Naive thymus-derived CD8-positive, alpha-beta T cell (primary cell): ENCODE measurements at regions not wholly inside any gene's neighbourhood (a gene's known extent, or its start where the extent isn't known, plus 50 kb on each side); places are given as distances from the start of the nearest gene placed in this dataset.

Experiments
- ATAC-seq, 2 donors: fragments of 150-1000 bp; cut with Tn5 transposase in 1 of 2; sonication (Bioruptor Pico), chemical (Tn5 transposase) in 1 of 2; 1 replicate in 1 of 2; 2 replicates in 1 of 2; pipeline ENCODE4 v1.10.0; 2021; ENCODE audit warnings: mild to moderate bottlenecking in 2 of 2, moderate library complexity in 2 of 2
- POLR2A ChIA-PET: fragments of 350-600 bp; sonication (Branson Sonifier 250); formaldehyde crosslinking; loops from one replicate; lab custom pipeline; 2021; ENCODE audit warnings: antibody characterized with exemption; lab: Charles Lee
- DNase-seq, 10 donors: peaks; one replicate each; pipeline versions ENCODE4 v3.0.0 to v3.0.0-alpha.2; 2020 to 2022
- H3K27ac Mint-ChIP-seq, 10 donors: one replicate each; pipeline ENCODE4 v1.8.0; 2020 to 2022; ENCODE audit warnings: mild to moderate bottlenecking in 10 of 10, mixed read lengths in 10 of 10, moderate library complexity in 4 of 10, inconsistent platforms in 1 of 10
- H3K27me3 Mint-ChIP-seq, 5 donors: one replicate each; pipeline ENCODE4 v1.8.0; 2021 to 2022; ENCODE audit warnings: mixed read lengths in 5 of 5
- H3K36me3 Mint-ChIP-seq, 3 donors: one replicate each; pipeline ENCODE4 v1.8.0; 2020 to 2022; ENCODE audit warnings: mixed read lengths in 3 of 3, mild to moderate bottlenecking in 2 of 3, inconsistent platforms in 1 of 3
- H3K4me1 Mint-ChIP-seq, 4 donors: one replicate each; pipeline ENCODE4 v1.8.0; 2021 to 2022; ENCODE audit warnings: mixed read lengths in 4 of 4
- H3K4me3 Mint-ChIP-seq, 10 donors: one replicate each; pipeline ENCODE4 v1.8.0; 2020 to 2022; ENCODE audit warnings: mild to moderate bottlenecking in 10 of 10, mixed read lengths in 10 of 10, moderate library complexity in 6 of 10, inconsistent platforms in 1 of 10
- H3K9me3 Mint-ChIP-seq, 9 donors: one replicate each; pipeline ENCODE4 v1.8.0; 2020 to 2022; ENCODE audit warnings: mixed read lengths in 9 of 9, mild to moderate bottlenecking in 3 of 9, inconsistent platforms in 1 of 9, moderate library complexity in 1 of 9

DNA sequence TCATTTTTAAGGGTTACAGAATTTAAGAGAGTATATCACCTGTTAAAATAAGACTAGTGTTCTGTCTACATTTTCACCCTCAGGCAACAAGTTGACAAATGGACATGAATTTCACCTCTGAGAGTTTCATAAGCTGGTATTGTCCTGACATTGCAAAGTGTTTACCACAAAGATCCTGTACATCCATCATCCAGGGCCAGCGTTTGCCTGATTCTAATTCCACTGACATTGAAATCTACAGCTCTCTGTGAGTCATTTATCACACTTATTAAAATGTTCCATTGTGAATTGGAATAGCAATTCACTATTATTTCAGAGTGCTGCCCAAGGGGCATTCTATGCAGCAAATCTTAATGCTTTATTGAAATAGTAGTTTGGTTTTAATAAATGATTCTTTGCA lies 1499.4 kb upstream of the PCDH7 start:
- no peak for ATAC-seq
- POLR2A ChIA-PET = no interaction called here
- H3K27me3 Mint-ChIP-seq = no peaks in the 10 kb centered on the region
- H3K36me3 Mint-ChIP-seq = no peaks in the 10 kb centered on the region
- peaks cover 0 to 14% (median 3%) of the 10 kb centered on the region in 9 donors for H3K9me3 Mint-ChIP-seq
- H3K27ac Mint-ChIP-seq = no peak overlapping the region
- no peak overlapping the region for H3K4me3 Mint-ChIP-seq
- DNase-seq = no peak
- no peaks in the 10 kb centered on the region for H3K4me1 Mint-ChIP-seq

DNA sequence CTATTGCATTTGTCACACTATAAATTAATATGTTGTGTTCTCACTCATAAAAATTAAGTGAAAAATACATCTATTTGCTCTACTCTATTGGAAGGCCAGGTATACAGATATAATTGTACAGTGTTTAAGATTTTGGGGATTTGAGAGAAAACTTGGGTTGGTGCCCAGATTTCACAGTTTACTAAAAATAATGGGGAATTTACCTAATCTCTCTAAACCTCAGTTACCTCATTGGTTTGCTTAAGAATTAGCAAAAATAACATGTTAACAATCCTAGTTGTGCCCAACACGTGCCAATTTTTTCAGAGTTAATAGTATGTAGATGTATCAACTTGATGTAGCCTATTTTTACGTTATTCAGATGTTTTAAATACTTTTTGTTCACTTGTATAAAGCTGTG lies 1495.3 kb upstream of the PCDH7 start:
- no peak for ATAC-seq
- H3K27me3 Mint-ChIP-seq = no peaks in the 10 kb centered on the region
- POLR2A ChIA-PET = no interaction called here
- DNase-seq = no peak
- peaks cover 0 to 17% (median 5%) of the 10 kb centered on the region in 9 donors for H3K9me3 Mint-ChIP-seq
- no peak overlapping the region for H3K4me3 Mint-ChIP-seq
- no peaks in the 10 kb centered on the region for H3K36me3 Mint-ChIP-seq
- H3K27ac Mint-ChIP-seq = no peak overlapping the region
- H3K4me1 Mint-ChIP-seq = no peaks in the 10 kb centered on the region

DNA sequence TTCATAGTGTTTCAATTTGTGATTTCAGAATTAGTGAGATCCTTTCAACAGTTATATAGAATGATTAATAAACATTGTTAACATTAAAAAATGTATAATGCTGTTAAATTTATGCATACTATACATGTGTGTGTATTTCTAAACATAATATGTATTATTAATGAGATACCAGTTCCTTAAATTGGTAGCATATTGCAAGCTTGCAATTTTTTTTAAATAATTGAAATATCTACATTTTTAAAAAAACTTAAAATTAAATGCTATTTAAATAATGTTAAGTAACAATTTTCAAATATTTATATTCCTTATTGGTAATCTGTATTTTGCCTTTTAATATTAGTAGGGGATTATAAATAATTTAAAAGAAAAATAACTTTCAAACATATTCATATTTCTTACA lies 1479.5 kb upstream of the PCDH7 start:
- Mint-ChIP-seq H3K4me3 (no peak overlapping the region), H3K36me3 (no peaks in the 10 kb centered on the region), H3K9me3 (peaks cover 2 to 18% (median 10%) of the 10 kb centered on the region in 9 donors), H3K27me3 (no peaks in the 10 kb centered on the region), H3K4me1 (no peaks in the 10 kb centered on the region), H3K27ac (no peak overlapping the region)
- no peak for DNase-seq
- no peak for ATAC-seq
- POLR2A ChIA-PET = no interaction called here

DNA sequence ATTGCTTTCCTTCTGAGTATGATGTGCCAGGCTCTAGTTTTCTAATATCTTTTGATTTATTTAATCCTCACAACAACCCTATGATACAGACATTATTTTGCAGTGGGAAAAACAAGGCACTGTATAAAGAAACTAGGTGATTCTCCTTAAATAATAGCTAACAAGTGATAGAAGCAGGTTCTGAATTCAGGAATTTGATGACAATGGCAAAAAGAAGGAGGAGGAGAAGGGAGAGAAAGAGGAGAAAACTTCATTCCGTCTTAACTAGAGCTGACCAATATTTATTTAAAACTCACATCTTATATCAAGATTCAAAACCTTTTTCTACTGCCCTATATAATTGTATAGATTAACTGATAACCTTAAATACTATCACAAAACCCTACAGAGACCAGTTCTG lies 1477.1 kb upstream of the PCDH7 start:
- Mint-ChIP-seq H3K27ac (no peak overlapping the region), H3K4me3 (no peak overlapping the region), H3K36me3 (no peaks in the 10 kb centered on the region), H3K27me3 (no peaks in the 10 kb centered on the region), H3K9me3 (peaks cover 0 to 15% (median 4%) of the 10 kb centered on the region in 9 donors), H3K4me1 (no peaks in the 10 kb centered on the region)
- ATAC-seq (no peak), DNase-seq (no peak)
- POLR2A ChIA-PET = no interaction called here

DNA sequence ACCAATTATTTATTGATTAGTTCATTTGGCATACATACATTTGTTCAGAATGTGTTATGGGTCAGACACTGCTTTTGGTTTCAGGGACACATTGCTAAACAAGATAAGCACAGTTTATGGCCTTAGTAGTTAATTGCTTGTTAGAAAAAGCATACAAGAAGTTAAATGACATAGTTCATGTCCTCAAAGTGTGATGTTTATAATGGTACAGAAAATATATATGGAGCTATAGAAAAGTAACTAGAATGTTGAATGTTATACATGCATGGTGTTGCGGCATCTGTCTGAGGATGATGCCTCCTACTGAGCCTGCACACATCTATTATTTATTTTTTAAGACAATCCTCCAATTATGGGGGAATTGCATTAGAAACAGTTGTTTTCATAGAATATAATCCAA lies 1476.3 kb upstream of the PCDH7 start:
- ATAC-seq (no peak), DNase-seq (no peak)
- Mint-ChIP-seq H3K27me3 (no peaks in the 10 kb centered on the region), H3K36me3 (no peaks in the 10 kb centered on the region), H3K9me3 (peaks cover 0 to 15% (median 4%) of the 10 kb centered on the region in 9 donors), H3K4me3 (no peak overlapping the region), H3K4me1 (no peaks in the 10 kb centered on the region), H3K27ac (no peak overlapping the region)
- POLR2A ChIA-PET = no interaction called here

DNA sequence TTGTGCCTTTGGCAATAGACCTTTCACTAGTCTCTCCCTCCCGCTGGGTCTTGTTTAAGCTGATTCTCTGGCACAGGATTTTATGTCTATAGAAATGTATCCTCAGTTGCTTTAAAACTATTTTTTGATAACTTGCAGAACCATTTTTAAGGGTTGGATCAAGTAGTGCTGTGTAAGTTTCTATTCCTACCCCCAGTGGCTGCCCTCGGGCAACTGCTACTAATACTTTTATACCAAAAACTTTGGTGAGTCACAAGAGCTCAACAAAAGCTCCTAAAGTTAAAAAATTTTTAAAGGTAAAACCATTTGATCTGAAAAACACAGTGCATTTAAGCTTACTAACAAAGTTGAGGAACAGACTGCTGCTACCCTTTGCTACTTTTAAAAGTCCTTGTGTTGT lies 1460.6 kb upstream of the PCDH7 start:
- ATAC-seq = no peak
- Mint-ChIP-seq H3K27me3 (no peaks in the 10 kb centered on the region), H3K27ac (no peak overlapping the region), H3K36me3 (peaks cover 0 to 5% (median 0%) of the 10 kb centered on the region in 3 donors), H3K4me3 (no peak overlapping the region), H3K9me3 (peaks cover 6 to 29% (median 15%) of the 10 kb centered on the region in 9 donors), H3K4me1 (no peaks in the 10 kb centered on the region)
- POLR2A ChIA-PET = no interaction called here
- no peak for DNase-seq

DNA sequence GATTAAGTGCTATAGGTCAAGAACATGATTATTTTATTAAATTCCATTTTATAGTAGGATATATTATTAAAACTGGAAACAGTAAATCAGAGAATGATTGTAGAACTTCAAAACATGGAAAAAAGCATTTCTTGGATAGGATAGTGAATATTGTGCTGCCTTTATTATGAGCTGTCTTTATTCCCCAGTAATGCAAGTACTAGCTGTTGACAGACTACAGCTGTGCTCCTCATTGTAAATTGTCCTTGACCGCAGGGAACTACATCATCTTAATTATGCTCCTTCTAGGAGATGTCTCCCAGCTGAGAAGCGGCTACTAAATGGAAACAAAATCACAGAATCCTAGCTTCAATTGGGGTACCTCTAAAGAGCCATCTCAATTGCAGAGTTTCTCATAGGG lies 1457.2 kb upstream of the PCDH7 start:
- H3K4me1 Mint-ChIP-seq = no peaks in the 10 kb centered on the region
- no peak overlapping the region for H3K4me3 Mint-ChIP-seq

DNA sequence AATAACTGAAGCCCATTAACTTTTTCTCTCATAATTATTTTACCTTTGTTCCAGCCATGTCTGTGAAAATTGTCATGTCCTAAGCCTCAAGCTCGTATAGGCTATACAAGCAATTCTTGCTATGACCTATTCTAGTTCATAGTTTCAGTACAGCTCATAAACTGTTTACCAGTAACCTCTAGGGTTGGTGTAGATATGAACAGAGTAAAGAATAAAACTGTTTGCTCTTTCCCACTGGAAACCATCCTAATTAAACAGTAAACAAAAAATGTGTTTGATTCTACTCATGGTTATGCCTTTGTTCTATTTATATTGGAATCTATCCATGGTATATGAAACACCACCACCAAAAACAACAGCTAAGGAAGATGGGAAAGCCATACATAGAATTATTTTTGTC lies 1444.0 kb upstream of the PCDH7 start:
- POLR2A ChIA-PET = no interaction called here
- no peak overlapping the region for H3K27ac Mint-ChIP-seq
- H3K27me3 Mint-ChIP-seq = no peaks in the 10 kb centered on the region
- no peak for DNase-seq
- no peak for ATAC-seq
- H3K4me1 Mint-ChIP-seq = no peaks in the 10 kb centered on the region
- H3K36me3 Mint-ChIP-seq = no peaks in the 10 kb centered on the region
- H3K9me3 Mint-ChIP-seq = peaks cover 5 to 26% (median 13%) of the 10 kb centered on the region in 9 donors
- no peak overlapping the region for H3K4me3 Mint-ChIP-seq

More for the DNA sequence above, 1457.2 kb upstream of the PCDH7 start:
- POLR2A ChIA-PET = no interaction called here
- Mint-ChIP-seq H3K27ac (no peak overlapping the region), H3K36me3 (no peaks in the 10 kb centered on the region), H3K9me3 (peaks cover 0 to 26% (median 13%) of the 10 kb centered on the region in 9 donors), H3K27me3 (no peaks in the 10 kb centered on the region)
- no peak for ATAC-seq
- no peak for DNase-seq

DNA sequence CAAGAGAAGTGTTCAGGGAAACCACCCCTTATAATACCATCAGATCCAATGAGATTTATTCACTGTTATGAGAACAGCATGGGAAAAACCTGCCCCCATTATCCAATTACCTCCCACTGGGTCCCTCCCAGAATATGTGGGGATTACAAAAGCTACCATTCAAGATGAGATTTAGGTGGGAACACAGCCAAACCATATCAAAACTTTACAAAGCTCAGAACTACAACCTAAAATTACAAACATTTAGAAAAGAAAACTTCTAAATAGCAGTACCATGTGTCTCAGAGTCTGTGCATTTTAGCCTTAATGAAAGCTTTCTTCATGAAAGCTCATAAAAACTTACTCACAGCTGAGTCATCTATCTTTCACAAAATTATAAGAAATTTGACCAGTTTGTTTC lies 1442.8 kb upstream of the PCDH7 start:
- no peak overlapping the region for H3K4me3 Mint-ChIP-seq
- H3K9me3 Mint-ChIP-seq = peaks cover 6 to 28% (median 13%) of the 10 kb centered on the region in 9 donors
- no peaks in the 10 kb centered on the region for H3K4me1 Mint-ChIP-seq
- H3K27ac Mint-ChIP-seq = no peak overlapping the region
- ATAC-seq (no peak), DNase-seq (no peak)
- POLR2A ChIA-PET = no interaction called here
- H3K27me3 Mint-ChIP-seq = no peaks in the 10 kb centered on the region
- no peaks in the 10 kb centered on the region for H3K36me3 Mint-ChIP-seq

DNA sequence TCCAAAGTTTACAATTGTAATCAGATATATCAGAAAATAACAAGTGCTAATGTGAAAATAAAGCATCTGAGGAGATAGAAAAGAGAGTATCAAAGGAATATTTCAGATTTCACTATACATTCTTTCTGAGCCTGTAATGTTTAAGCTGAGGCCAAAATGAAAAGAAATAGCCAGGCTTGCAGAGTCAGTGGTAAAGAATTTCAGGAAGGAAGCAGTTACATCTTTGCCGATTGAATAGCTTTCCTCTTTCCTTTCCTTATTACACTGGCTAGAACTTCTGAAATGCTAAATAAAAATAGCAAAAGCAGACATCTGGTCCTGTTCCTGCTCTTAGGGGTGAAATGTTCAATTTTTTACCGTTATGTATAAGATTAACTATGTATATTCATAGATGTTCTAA lies 1441.6 kb upstream of the PCDH7 start:
- H3K27ac Mint-ChIP-seq = no peak overlapping the region
- DNase-seq = no peak
- H3K4me1 Mint-ChIP-seq = no peaks in the 10 kb centered on the region
- H3K9me3 Mint-ChIP-seq = peaks cover 8 to 30% (median 13%) of the 10 kb centered on the region in 9 donors
- no peak overlapping the region for H3K4me3 Mint-ChIP-seq
- POLR2A ChIA-PET = no interaction called here
- H3K27me3 Mint-ChIP-seq = no peaks in the 10 kb centered on the region
- no peaks in the 10 kb centered on the region for H3K36me3 Mint-ChIP-seq
- ATAC-seq = no peak

DNA sequence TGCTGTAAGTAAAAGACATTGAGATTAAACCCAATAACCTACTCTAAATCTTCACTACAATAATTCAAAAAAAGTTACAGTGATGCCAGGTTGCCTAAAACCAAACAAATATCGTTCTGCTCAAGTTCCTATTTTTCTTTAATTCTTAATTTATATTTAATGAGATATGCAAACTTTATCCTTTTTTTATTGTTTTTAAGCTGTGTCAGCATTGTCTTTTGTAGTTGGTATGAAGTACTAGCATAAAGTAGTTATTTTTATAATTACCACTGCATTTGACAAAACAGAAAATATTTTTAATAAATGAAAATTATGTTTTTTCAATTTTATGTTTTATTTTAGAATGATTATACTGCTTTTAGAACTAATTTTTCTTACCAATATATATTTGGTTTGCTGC lies 1431.1 kb upstream of the PCDH7 start:
- ATAC-seq (no peak), DNase-seq (no peak)
- no peaks in the 10 kb centered on the region for H3K4me1 Mint-ChIP-seq
- no peaks in the 10 kb centered on the region for H3K36me3 Mint-ChIP-seq
- peaks cover 2 to 21% (median 14%) of the 10 kb centered on the region in 9 donors for H3K9me3 Mint-ChIP-seq
- no peak overlapping the region for H3K27ac Mint-ChIP-seq
- POLR2A ChIA-PET = no interaction called here
- H3K4me3 Mint-ChIP-seq = no peak overlapping the region
- no peaks in the 10 kb centered on the region for H3K27me3 Mint-ChIP-seq

DNA sequence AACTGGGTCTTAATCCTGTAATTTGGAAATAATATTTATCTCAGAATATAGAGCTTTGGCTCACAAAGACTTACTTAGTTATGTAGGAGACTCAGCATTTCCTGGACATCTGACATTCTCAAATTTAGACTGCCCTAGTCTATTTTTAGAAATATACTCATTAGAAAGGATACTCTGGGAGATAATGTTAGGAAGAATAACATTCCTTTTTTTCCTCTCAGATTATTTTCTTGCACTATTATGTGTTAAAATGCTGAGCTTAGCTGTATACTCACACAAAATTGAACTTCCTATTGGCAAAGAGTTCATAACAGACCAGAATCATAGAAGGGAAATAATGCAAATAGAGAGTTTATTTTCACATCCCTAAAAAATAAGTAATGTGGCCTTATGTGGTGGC lies 1424.9 kb upstream of the PCDH7 start:
- ATAC-seq (no peak), DNase-seq (no peak)
- POLR2A ChIA-PET = no interaction called here
- Mint-ChIP-seq H3K4me1 (no peaks in the 10 kb centered on the region), H3K9me3 (peaks cover 0 to 19% (median 8%) of the 10 kb centered on the region in 9 donors), H3K27ac (no peak overlapping the region), H3K4me3 (no peak overlapping the region), H3K36me3 (no peaks in the 10 kb centered on the region), H3K27me3 (no peaks in the 10 kb centered on the region)

DNA sequence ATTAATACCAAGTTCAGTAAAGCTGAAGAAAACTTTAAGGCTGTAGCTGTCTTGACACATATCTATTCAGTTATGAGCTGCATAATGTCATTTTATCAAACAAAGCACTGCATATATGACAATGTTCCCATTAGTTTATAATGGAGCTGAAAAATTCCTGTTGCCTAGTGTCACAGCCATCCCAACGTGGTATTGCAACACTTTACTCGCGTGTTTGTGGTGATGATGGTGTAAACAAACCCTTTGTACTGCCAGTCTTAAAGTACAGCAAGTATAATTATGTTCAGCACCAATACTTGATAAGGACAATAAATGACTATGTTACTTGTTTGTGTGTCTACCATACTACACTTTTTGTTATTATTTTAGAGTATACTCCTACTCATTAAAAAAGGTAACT lies 1415.6 kb upstream of the PCDH7 start:
- no peaks in the 10 kb centered on the region for H3K27me3 Mint-ChIP-seq
- H3K27ac Mint-ChIP-seq = no peak overlapping the region
- H3K4me1 Mint-ChIP-seq = no peaks in the 10 kb centered on the region
- no peak overlapping the region for H3K4me3 Mint-ChIP-seq
- DNase-seq = no peak
- ATAC-seq = no peak
- H3K36me3 Mint-ChIP-seq = peaks cover 0 to 5% (median 0%) of the 10 kb centered on the region in 3 donors
- POLR2A ChIA-PET = no interaction called here
- H3K9me3 Mint-ChIP-seq = peaks cover 0 to 23% (median 9%) of the 10 kb centered on the region in 9 donors

DNA sequence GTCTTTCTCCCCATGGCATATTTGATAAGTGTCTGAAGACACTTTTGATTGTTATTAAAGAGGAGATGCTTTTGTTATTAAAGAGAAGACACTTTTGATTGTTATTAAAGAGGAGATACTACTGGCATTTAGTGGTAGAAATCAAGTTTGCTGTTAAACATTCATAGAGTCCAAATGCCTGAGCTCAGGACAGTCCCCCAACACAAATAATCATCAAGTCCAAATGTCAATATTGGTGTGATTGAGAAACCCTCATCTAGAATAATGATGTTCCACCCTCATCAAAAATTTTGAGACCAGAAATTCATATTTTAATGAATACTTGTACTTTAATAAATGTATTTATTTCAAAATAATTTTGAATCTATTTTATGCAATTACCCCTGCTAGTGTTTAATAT lies 1412.9 kb upstream of the PCDH7 start:
- Mint-ChIP-seq H3K4me1 (no peaks in the 10 kb centered on the region), H3K9me3 (peaks cover 0 to 27% (median 9%) of the 10 kb centered on the region in 9 donors), H3K27me3 (no peaks in the 10 kb centered on the region), H3K27ac (no peak overlapping the region), H3K4me3 (no peak overlapping the region), H3K36me3 (peaks cover 0 to 5% (median 0%) of the 10 kb centered on the region in 3 donors)
- DNase-seq = no peak
- POLR2A ChIA-PET = no interaction called here
- ATAC-seq = no peak
